HG03558 (cell line): ENCODE measurements at regions not wholly inside any gene's neighbourhood (a gene's known extent, or its start where the extent isn't known, plus 50 kb on each side); places are given as distances from the start of the nearest gene placed in this dataset.
"Not testable (repeated sequence)": the region's sequence is repeated elsewhere in the genome, so short reads cannot be mapped to it uniquely, and the experiment has no call there.

ENCODE experiments used
- ATAC-seq: cut with Tn5 transposase; IDR thresholded peaks from one replicate; pipeline ENCODE4 v1.9.1; 2021; ENCODE audit warnings: moderate number of reproducible peaks; ENCODE audit not compliant: unreplicated experiment; ENCODE audit errors: extremely low read depth

DNA sequence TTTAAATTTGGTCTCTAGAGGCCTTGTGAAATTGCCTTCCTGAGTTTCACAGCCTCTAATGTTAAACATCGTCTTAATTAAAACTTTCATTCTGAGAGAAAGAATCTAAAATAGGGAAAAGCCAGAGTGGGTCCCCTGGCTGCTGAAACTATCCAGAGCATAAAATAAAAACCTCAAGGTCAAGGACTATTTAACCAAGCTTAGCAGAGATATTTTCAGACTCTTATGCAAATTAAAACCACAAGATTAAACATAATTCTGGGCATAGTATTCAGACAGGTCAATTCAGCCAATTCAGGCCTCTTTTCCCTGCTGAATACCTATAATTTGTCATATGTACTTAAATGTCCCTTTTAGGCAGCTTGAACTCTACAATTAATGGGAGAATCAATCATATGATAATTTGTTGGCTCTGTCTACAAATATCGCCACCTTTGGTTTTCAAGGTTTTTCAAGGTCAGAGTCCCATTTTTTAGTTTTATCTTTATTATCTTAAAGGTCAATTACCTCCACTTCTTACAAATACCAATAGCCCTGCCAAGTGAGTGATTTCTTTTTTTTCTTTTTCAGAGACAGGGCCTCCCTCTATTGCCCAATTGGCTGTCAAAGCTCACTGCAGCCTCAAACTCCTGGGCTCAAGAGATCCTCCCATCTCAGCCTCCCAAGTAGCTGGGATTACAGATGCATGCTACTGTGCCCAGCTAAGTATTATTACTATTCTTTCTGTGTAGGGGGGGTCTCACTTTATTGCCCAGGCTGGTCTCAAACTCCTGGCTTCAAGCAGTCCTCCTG is 257.1 kb downstream of the PHLDA1 start:
- ATAC-seq: no peak

DNA sequence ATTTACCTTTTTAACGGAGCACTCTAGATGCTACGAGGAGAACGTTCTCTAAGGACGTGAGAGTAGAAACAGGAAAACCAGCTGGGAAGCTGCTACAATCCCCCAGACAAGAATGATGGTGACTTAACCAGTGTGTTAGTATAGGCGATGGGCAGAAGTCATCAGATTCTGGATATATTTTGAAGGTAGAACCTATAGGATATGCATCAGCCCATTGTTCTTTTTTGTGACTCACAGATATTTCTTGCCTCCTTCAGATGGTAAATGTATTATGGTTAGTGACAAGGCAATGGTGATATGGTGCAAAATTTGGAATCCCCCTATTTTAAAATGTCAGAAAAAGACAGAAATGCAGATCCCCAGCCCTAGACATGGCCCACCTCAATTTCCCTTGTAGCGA is 258.2 kb downstream of the PHLDA1 start:
- no peak for ATAC-seq

DNA sequence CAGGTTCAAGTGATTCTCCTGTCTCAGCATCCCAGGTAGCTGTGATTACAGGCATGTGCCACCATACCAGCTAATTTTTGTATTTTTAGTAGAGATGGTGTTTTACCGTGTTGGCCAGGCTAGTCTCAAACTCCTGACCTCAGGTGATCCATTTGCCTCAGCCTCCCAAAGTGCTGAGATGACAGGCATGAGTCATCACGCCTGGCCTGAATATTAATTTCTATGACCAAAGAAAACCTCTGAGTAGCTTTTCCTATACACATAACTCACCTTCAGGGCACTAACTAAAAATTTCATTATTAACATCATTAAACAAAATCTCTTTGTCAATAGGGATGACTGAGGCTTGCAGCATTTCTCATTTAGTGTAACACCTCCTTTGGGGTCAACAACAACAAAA is 259.6 kb upstream of the KRR1 start:
- no peak for ATAC-seq

DNA sequence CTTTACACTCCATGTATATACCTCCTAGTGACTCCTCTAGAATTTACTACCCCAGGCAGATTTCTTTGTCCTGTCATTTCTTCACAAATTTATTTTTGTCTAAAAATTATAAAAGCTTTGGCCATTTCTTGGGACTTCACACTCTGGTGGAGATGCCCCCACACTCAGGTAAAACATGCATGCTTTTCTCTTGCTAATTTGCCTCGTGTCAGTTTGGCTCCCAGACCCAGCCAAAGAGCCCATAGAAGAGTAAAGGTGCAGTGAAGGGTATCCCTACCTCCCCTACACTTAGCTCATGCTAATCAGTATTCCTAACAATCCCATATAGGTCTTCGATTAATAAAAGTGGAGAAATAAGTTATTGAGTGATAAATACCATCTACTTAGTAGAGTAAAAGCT is 256.5 kb upstream of the KRR1 start:
- no peak for ATAC-seq

DNA sequence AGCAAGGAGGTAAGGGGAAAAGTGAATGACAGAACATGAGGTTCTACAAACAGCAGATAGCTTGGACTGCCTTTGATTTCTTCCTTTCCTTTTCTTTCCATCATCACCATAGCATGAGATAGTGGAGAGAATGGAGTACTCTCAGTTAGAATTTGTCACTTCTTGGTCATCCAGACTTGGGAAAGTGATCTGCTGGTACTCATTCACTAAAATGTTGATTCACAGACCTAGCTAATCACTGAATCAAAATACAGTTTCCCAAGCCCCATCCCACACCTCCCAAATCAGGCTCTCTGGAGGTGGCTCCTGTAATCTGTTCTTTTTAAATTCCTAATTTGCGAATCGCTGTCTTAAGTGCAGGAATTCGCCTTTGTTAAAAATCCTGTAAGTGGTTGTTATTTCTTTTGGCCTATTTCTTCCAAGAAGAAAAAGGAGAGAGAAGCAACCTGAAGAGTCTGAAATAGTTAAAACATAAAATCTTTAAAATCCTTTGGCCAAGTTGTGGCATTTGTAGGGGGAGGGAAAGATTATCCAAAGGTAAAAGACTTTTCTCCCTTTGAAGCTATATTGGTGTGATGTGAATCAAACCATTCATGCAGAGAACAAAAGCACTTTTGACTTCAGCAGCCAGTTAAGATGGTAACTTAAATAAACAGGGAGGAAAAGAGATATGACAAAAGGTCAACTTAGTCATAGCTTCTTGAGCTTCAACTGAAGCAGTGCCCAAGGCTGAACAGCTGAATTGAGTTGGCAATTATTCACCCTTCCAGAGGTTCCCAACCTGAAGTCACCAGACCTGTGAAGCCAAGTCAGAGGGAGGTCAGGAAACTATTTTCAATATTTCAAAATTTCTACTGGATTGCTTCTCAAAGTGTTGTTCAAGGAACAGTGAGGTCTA is 255.1 kb upstream of the KRR1 start:
- no peak for ATAC-seq

DNA sequence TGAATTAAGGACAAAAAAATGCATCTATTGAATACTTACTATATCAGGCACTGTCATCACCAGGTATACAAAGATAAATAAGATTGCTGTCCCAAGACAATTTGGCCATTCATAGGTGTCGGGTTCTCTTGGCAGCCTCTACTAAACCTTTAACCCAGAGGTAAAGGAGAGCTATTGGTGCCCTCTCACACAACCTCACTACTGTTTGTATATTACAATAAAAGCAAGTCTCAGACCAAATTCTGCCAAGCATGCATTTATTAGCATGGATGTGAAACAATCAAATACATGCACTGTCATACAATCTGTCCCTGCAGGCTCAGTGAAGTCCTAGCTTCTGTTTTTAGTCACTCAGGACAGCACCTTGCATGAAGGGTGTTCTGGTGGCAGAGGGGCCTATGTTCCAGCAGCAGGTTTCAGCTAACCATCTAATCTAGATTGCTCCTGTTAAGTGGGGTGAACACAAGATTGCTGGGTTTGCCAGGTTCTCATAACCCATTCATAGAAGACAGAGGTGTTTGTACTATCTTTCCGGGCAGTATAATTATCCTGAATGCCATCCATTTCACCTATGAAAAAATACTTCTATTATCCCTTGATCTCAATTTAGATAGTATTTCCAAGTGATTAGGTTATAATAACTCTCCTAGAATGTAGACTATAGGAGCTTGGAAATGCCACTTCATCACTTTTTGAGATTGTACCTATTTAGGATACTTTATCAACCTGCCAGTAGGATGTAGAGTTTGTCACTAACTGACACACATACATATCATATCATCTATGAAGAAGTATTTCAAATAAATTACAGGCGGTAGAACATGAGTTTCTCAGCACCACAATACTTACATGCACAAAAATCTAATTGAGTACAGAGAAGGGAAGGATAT is 254.0 kb upstream of the KRR1 start:
- no peak for ATAC-seq

DNA sequence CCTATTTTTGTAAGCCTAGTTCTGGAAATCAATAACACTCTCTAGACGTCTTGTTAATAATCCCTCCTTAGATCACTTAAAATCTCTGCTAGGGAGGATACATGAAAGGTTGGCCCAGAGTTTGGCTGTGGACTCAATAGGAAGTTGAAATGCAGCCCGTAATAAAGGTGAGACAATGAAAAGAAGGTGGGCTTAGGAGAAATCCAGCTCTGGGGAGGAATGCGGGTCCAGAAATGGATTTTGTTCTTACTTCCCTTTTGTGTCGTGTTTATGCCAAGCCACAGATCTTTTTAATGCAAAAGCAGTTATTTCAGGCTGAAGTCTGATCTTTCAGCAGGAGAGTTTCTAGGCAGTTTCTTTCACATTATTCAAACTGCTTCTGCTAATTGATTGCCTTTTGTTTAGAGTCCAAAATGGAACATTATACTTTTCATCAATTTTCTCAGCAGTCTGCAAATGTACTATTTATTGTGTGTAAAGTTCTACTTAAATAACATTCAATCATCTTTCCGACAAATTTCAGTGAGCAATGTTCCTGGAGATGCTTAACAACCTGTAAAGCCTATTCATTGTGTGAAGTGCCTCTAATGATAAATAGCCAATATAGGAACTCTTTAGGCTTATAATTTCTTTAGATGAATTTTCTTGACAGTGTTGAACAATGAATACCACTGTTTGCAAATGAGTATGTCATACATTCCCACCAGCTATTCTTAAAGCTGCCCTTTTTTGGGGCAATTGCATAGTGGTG is 252.9 kb upstream of the KRR1 start:
- ATAC-seq: no peak

DNA sequence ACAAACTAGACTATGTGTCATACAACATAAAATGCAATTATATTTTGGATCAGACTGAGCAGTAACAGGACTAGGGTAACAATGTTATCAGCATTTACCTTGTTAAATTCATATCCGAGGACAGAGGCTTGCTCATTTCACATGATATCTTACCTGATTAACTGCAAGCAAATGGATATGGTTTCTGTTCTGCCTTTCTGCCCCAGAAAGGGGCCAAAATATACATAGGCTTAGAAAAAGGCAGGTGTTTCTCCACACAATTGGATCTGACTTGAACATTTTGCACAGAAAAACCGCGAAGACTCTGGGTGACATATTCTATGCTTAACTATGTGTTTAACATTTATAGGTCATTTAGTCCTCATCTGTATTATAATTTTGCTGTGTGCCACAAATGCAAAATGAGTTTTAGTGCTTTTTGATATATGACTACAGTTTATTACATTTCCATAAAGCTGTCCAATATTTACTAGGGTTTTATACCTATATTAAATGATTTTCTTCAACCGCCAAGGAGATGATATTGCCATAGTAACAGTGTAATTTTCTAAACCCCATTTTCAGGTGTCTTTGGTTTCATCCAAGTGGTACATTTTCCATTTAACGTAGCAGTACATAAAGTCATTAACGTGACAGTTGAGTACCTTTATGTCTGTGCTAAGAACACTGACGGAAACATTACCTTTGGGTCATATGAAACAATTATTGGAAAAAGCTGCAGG is 249.3 kb upstream of the KRR1 start:
- ATAC-seq: no peak

DNA sequence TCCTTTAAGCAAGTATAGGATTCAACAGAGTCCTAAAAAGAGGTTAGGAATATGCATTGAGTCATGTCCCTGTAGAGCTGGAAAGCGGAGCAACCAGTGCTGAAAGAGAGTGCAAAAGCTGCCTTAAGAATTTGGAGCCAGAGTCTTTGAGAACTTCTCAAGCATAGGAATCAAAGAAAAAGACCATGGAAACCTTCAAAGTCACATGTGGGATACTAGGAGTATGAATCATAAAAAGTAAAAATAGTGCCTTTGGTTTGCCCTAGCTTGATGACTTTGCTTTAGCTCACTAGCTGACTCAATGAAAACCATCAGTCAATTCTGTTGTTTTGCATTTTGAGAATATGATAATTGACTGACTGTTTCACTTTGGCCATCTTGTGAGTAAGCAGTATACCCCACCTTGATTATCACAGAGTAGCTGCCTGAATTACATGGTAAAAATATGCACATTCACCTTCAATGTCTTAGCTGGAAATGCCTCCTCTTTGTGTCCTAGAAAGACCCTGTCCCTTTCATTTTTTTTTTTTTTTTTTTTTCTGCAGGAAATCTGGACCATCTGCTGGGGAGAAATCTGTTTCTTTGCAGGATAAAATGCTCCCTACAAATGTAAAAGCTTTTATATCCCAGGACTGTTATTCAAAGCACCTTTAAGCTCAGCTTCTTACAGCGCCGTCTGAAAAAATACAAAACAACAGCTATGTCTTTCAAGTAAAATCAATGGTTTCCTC is 248.6 kb upstream of the KRR1 start:
- ATAC-seq: peak; percentile 62

DNA sequence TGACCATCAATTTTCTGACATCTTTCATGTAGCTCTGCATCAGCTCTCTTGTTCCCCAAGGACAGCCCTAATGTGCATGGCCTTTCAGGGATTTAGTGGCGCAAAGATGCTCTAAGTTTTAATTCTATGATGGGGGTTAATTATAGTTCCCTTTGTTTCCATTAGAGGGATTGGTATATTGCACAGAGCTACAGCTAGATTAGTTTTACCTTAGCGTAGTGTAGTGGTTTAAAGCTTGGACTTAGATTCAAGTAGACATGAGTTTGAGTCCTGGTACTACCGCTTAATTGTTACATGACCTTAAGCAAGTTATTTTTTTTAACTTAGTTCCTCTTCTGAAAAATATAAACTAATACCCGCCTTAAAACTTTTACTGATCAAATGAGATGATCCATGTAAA is 247.8 kb upstream of the KRR1 start:
- no peak for ATAC-seq

DNA sequence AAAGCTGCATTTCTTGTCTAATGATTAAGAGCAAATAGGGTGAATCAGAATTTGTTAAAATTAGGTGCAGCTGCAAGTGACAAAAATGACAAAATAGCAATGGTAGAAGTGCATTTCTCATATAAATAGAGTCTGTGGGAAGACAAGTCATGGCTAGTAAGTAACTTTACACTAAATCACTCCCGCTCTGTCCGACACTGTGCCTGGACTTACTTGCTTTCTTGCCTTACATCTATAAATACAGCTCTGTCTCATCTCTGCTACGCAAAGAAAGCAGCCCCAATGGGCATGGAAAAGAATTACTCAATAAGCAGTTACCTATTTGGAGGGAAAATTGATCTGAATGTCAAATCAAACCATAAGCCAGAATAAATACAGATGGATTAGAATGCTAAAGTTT is 245.4 kb upstream of the KRR1 start:
- ATAC-seq: no peak

DNA sequence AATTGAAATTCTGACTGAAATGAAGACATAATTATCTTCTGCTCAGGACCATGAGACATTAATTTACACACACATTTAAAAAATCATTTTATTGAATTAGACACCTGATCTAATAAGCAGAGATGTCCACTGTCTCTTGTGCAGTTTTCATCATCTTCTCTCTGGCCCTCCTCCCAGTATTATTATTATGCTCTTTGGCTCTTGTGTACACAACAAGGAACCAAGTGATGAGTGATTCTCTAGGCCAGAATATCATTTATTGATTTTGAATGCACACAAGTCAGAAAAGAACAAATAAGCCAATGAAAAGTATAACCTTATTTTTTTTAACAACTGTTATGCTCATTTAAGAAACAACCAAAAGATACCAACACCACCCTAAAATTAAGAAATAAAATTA is 244.7 kb upstream of the KRR1 start:
- ATAC-seq: no peak

DNA sequence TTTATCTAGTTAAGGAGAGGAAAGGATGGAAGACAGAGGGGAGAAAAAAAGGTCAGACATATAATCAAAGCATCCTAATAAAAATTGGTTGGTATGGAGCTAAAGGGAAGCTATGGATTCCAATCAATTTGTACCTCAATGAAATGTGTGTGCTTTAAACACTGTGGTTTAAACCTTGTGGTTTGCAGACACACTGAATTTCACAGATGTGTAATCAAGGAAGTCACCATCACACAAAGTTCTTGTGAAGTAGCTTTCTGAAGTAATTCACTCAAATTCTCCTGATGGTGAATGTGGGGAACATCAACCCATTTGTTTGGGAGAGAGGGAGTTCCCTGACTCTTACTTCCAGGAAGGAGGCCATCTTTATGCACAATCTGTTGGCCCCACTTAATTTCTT is 243.3 kb upstream of the KRR1 start:
- no peak for ATAC-seq

DNA sequence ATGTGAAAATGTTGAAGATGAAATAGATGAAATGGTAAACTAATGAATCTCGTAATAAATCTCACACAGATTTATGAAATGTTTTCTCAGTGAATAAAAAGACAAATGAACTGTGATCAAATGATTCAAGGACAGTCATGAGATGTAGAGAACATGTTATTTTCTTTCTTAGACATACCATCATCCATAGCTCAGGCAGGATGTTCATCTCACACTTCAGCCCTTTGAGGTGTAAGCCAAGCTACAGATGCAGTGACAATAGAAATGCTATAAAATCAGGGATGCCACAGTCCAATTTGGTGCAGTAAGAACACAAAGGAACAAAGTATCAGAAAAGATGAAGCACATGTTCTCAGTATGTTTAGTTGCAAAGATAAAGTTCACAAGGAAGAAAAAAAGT is 242.7 kb upstream of the KRR1 start:
- no peak for ATAC-seq

DNA sequence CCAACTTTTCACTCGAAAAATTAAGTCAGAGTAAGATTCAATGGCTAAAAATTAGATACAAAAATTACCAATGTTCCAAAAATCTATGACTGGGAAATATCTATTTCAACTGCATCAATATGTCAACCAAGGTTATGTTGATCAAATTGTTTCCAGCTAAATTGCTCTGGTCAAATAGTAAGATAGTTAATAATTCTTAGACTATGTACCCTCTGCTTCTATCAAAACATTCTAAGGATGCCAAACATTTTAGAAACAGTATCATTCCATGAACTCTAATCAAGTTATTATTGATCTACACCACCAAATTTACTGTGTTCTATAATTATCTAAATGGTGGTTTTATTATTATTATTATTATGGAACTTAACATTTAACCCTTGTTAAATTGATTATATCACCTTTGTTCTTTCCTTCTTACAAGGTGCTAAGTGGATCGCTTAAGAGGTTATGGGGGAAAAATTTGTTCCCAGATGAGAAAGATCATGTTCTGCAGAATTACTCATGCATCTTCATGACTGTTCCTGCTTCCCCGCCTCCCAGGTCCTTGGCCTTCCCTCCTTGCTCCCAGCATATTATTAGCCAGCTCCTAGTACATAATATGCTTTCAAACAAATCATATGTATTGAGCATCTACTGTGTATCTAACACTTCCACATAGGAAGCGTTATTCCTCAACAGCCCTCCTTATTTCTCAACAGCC is 240.5 kb upstream of the KRR1 start:
- no peak for ATAC-seq

DNA sequence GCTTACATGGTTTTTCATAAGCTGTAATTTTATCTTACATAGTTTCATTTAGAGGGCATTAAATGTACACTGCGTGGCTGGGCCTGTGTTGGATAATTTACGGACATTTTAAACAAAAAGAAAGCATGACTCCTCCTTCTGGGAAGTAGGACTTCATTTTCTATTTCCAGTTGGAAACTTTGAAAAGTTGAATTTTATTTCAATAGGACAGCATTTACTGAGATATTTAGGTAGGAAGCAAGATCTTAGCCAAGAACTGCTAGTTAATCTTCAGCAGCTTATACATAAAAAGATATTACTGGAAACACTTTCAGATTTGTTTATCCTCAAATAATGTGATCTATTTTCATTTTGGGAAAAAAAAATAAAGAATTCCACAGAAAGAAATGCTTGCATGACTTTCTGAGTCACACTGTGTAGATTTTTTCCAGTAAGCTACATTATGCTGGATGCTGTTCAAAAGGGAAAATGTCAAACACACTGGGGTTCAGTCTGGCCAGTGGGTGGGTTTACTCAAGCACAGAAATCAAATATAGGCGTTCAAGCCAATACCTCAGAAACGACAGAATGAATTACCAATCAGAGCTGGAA is 239.4 kb upstream of the KRR1 start:
- no peak for ATAC-seq

DNA sequence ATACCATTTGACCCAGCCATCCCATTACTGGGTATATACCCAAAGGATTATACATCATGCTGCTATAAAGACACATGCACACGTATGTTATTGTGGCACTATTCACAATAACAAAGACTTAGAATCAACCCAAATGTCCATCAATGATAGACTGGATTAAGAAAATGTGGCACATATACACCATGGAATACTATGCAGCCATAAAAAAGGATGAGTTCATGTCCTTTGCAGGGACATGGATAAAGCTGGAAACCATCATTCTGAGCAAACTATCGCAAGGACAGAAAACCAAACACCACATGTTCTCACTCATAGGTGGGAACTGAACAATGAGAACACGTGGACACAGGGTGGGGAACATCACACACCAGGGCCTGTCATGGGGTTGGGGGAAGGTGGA is 237.6 kb upstream of the KRR1 start:
- ATAC-seq: not testable (repeated sequence)

DNA sequence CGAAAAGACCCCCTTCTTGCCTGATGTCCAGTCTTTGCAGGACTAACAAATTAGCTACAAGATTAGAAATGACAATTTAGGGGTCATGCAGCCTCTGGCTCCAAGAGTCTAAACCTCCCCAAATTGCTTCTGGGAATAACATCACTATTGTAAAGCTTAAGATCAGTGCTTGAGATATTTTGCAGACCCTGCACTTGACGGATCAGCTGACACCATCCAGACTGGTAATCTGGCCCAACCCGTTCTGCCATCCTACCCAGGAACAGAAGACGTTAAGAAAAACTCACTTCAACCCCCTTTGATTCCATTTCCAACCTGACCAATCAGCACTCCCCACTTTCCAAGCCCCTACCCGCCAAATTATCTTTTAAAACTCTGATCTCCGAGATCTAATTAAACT is 236.7 kb upstream of the KRR1 start:
- no peak for ATAC-seq
